ENCODE measurements at regions not wholly inside any gene's neighbourhood (a gene's known extent, or its start where the extent isn't known, plus 50 kb on each side); places are given as distances from the start of the nearest gene placed in this dataset.

- DNase-seq (ENCODE audit: low read depth) = no peak
Observed at GRCh38 chr13:95498886-95499285, 53.6 kb upstream of the CLDN10 start.

GRCh38 chr13:95499811-95500712 is 52.5 kb upstream of the CLDN10 start:
- DNase-seq (ENCODE audit: low read depth) = no peak

- DNase-seq (ENCODE audit: low read depth) = no peak
Observed at GRCh38 chr13:95502216-95502615, 50.3 kb upstream of the CLDN10 start.
